Activated CD4-positive, alpha-beta memory T cell treated with anti-CD3 and anti-CD28 coated beads for 36 hours (primary cell): ENCODE measurements at regions not wholly inside any gene's neighbourhood (a gene's known extent, or its start where the extent isn't known, plus 50 kb on each side); places are given as distances from the start of the nearest gene placed in this dataset.

Source experiments
- CTCF ChIA-PET: fragments of 350-600 bp; sonication (Branson Sonifier 250); formaldehyde crosslinking; loops from one replicate; lab custom pipeline; 2021; ENCODE audit warnings: antibody characterized with exemption, inconsistent platforms; lab: Charles Lee
- POLR2A ChIA-PET: fragments of 350-600 bp; sonication (Branson Sonifier 250); formaldehyde crosslinking; loops from one replicate; lab custom pipeline; 2021; ENCODE audit warnings: antibody characterized with exemption; lab: Charles Lee
- DNase-seq: peaks from one replicate; pipeline ENCODE4 v3.0.0-alpha.2; 2020
- H3K27ac Mint-ChIP-seq: one replicate; pipeline ENCODE4 v1.8.0; 2021; ENCODE audit warnings: mixed read lengths
- H3K27me3 Mint-ChIP-seq: one replicate; pipeline ENCODE4 v1.8.0; 2021; ENCODE audit warnings: mixed read lengths
- H3K36me3 Mint-ChIP-seq: one replicate; pipeline ENCODE4 v1.8.0; 2021; ENCODE audit warnings: mixed read lengths
- H3K4me1 Mint-ChIP-seq: one replicate; pipeline ENCODE4 v1.8.0; 2021; ENCODE audit warnings: low read depth, mixed read lengths
- H3K4me3 Mint-ChIP-seq: one replicate; pipeline ENCODE4 v1.8.0; 2021; ENCODE audit warnings: mild to moderate bottlenecking, mixed read lengths
- H3K9me3 Mint-ChIP-seq: one replicate; pipeline ENCODE4 v1.8.0; 2021; ENCODE audit warnings: mixed read lengths
- intact Hi-C: fragments of 100-400 bp; cut with micrococcal nuclease; formaldehyde crosslinking; loops from one replicate; pipeline ENCODE4 v1.15.1; 2023

GRCh38 chr12:19633641-19634040 lies 194.3 kb downstream of the AEBP2 start:
- no peaks in the 10 kb centered on the region for H3K4me1 Mint-ChIP-seq
- intact Hi-C loops, result no loop called here
- ChIA-PET POLR2A (no interaction called here), CTCF (no interaction called here)
- H3K4me3 Mint-ChIP-seq, result no peak overlapping the region
- no peak overlapping the region for H3K27ac Mint-ChIP-seq
- no peaks in the 10 kb centered on the region for H3K27me3 Mint-ChIP-seq
- no peaks in the 10 kb centered on the region for H3K36me3 Mint-ChIP-seq
- no peak for DNase-seq
- H3K9me3 Mint-ChIP-seq, result no peaks in the 10 kb centered on the region

GRCh38 chr12:19639781-19640415 lies 200.6 kb downstream of the AEBP2 start:
- no peak for DNase-seq
- H3K27me3 Mint-ChIP-seq, result no peaks in the 10 kb centered on the region
- H3K9me3 Mint-ChIP-seq, result no peaks in the 10 kb centered on the region
- no peaks in the 10 kb centered on the region for H3K4me1 Mint-ChIP-seq
- H3K27ac Mint-ChIP-seq, result no peak overlapping the region
- POLR2A ChIA-PET, result no interaction called here
- H3K36me3 Mint-ChIP-seq, result no peaks in the 10 kb centered on the region
- intact Hi-C loops, result no loop called here
- CTCF ChIA-PET, result no interaction called here
- no peak overlapping the region for H3K4me3 Mint-ChIP-seq

- H3K36me3 Mint-ChIP-seq, result peaks cover 5% of the 10 kb centered on the region
These were observed 202.2 kb downstream of the AEBP2 start for GRCh38 chr12:19641235-19642080.

GRCh38 chr12:19642345-19642744 lies 203.1 kb downstream of the AEBP2 start:
- peaks cover 5% of the 10 kb centered on the region for H3K36me3 Mint-ChIP-seq
- intact Hi-C loops, result no loop called here
- no peak overlapping the region for H3K27ac Mint-ChIP-seq
- POLR2A ChIA-PET, result no interaction called here
- no peaks in the 10 kb centered on the region for H3K4me1 Mint-ChIP-seq
- peaks cover 6% of the 10 kb centered on the region for H3K9me3 Mint-ChIP-seq
- H3K27me3 Mint-ChIP-seq, result no peaks in the 10 kb centered on the region
- CTCF ChIA-PET, result interaction anchor here (0.7 kb wide), 1 partner anchor 251 kb away, joined by 3 read pairs; no protein-coding TSS in a partner anchor
- no peak for DNase-seq
- H3K4me3 Mint-ChIP-seq, result no peak overlapping the region

More at GRCh38 chr12:19641235-19642080, 202.2 kb downstream of the AEBP2 start:
- intact Hi-C loops, result no loop called here
- no peak overlapping the region for H3K4me3 Mint-ChIP-seq
- H3K4me1 Mint-ChIP-seq, result no peaks in the 10 kb centered on the region
- no peak overlapping the region for H3K27ac Mint-ChIP-seq
- peaks cover 4% of the 10 kb centered on the region for H3K9me3 Mint-ChIP-seq
- POLR2A ChIA-PET, result no interaction called here
- H3K27me3 Mint-ChIP-seq, result no peaks in the 10 kb centered on the region
- CTCF ChIA-PET, result no interaction called here
- no peak for DNase-seq

- POLR2A ChIA-PET, result no interaction called here
- Mint-ChIP-seq H3K4me1 (no peaks in the 10 kb centered on the region), H3K27me3 (peaks cover 2% of the 10 kb centered on the region), H3K4me3 (no peak overlapping the region), H3K27ac (no peak overlapping the region), H3K9me3 (peaks cover 10% of the 10 kb centered on the region), H3K36me3 (peaks cover 5% of the 10 kb centered on the region)
- intact Hi-C loops, result no loop called here
- CTCF ChIA-PET, result interaction anchor here (0.6 kb wide), 1 partner anchor 114 kb away, joined by 3 read pairs; no protein-coding TSS in a partner anchor
- no peak for DNase-seq
These were observed 204.3 kb downstream of the AEBP2 start for GRCh38 chr12:19643635-19644034.

GRCh38 chr12:19644571-19644970 lies 205.3 kb downstream of the AEBP2 start:
- intact Hi-C loops, result no loop called here
- peaks cover 10% of the 10 kb centered on the region for H3K9me3 Mint-ChIP-seq

GRCh38 chr12:19645823-19646222 lies 206.5 kb downstream of the AEBP2 start:
- peaks cover 5% of the 10 kb centered on the region for H3K36me3 Mint-ChIP-seq
- CTCF ChIA-PET, result no interaction called here
- H3K4me1 Mint-ChIP-seq, result no peaks in the 10 kb centered on the region
- H3K4me3 Mint-ChIP-seq, result no peak overlapping the region
- peaks cover 10% of the 10 kb centered on the region for H3K9me3 Mint-ChIP-seq
- intact Hi-C loops, result no loop called here
- peaks cover 2% of the 10 kb centered on the region for H3K27me3 Mint-ChIP-seq
- DNase-seq, result no peak
- POLR2A ChIA-PET, result no interaction called here
- H3K27ac Mint-ChIP-seq, result no peak overlapping the region

More at GRCh38 chr12:19644571-19644970, 205.3 kb downstream of the AEBP2 start:
- Mint-ChIP-seq H3K27me3 (peaks cover 2% of the 10 kb centered on the region), H3K27ac (no peak overlapping the region), H3K4me3 (no peak overlapping the region), H3K4me1 (no peaks in the 10 kb centered on the region), H3K36me3 (peaks cover 5% of the 10 kb centered on the region)
- ChIA-PET CTCF (no interaction called here), POLR2A (no interaction called here)
- DNase-seq, result no peak

GRCh38 chr12:19646599-19646998 lies 207.3 kb downstream of the AEBP2 start:
- intact Hi-C loops, result no loop called here
- H3K27me3 Mint-ChIP-seq, result peaks cover 2% of the 10 kb centered on the region
- no peaks in the 10 kb centered on the region for H3K4me1 Mint-ChIP-seq
- ChIA-PET CTCF (no interaction called here), POLR2A (no interaction called here)
- no peak for DNase-seq
- peaks cover 10% of the 10 kb centered on the region for H3K9me3 Mint-ChIP-seq
- no peak overlapping the region for H3K4me3 Mint-ChIP-seq
- no peak overlapping the region for H3K27ac Mint-ChIP-seq
- H3K36me3 Mint-ChIP-seq, result peaks cover 5% of the 10 kb centered on the region

- DNase-seq, result no peak
- no peaks in the 10 kb centered on the region for H3K4me1 Mint-ChIP-seq
- no peak overlapping the region for H3K4me3 Mint-ChIP-seq
- H3K27me3 Mint-ChIP-seq, result peaks cover 2% of the 10 kb centered on the region
- H3K36me3 Mint-ChIP-seq, result peaks cover 5% of the 10 kb centered on the region
- ChIA-PET CTCF (no interaction called here), POLR2A (no interaction called here)
- peaks cover 10% of the 10 kb centered on the region for H3K9me3 Mint-ChIP-seq
- no peak overlapping the region for H3K27ac Mint-ChIP-seq
- intact Hi-C loops, result no loop called here
These were observed 208.7 kb downstream of the AEBP2 start for GRCh38 chr12:19647806-19648556.

GRCh38 chr12:19648591-19648990 lies 209.3 kb downstream of the AEBP2 start:
- Mint-ChIP-seq H3K4me1 (no peaks in the 10 kb centered on the region), H3K27me3 (peaks cover 2% of the 10 kb centered on the region), H3K4me3 (no peak overlapping the region), H3K27ac (no peak overlapping the region), H3K36me3 (peaks cover 5% of the 10 kb centered on the region), H3K9me3 (peaks cover 10% of the 10 kb centered on the region)
- no peak for DNase-seq
- intact Hi-C loops, result no loop called here
- POLR2A ChIA-PET, result no interaction called here
- CTCF ChIA-PET, result no interaction called here

- intact Hi-C loops, result no loop called here
- no peak for DNase-seq
- ChIA-PET POLR2A (no interaction called here), CTCF (no interaction called here)
- no peaks in the 10 kb centered on the region for H3K36me3 Mint-ChIP-seq
- peaks cover 4% of the 10 kb centered on the region for H3K9me3 Mint-ChIP-seq
- no peak overlapping the region for H3K4me3 Mint-ChIP-seq
- H3K27me3 Mint-ChIP-seq, result peaks cover 2% of the 10 kb centered on the region
- no peak overlapping the region for H3K27ac Mint-ChIP-seq
- no peaks in the 10 kb centered on the region for H3K4me1 Mint-ChIP-seq
These were observed 213.1 kb downstream of the AEBP2 start for GRCh38 chr12:19652386-19652785.

- Mint-ChIP-seq H3K36me3 (no peaks in the 10 kb centered on the region), H3K4me3 (no peak overlapping the region), H3K9me3 (no peaks in the 10 kb centered on the region), H3K27ac (no peak overlapping the region), H3K4me1 (no peaks in the 10 kb centered on the region), H3K27me3 (no peaks in the 10 kb centered on the region)
- ChIA-PET POLR2A (no interaction called here), CTCF (no interaction called here)
- intact Hi-C loops, result no loop called here
- no peak for DNase-seq
These were observed 215.5 kb downstream of the AEBP2 start for GRCh38 chr12:19654650-19655376.
